Liver (tissue), 8 donors: ENCODE measurements at regions not wholly inside any gene's neighbourhood (a gene's known extent, or its start where the extent isn't known, plus 50 kb on each side); places are given as distances from the start of the nearest gene placed in this dataset.

Experiments
- DNase-seq: peaks from one replicate; pipeline ENCODE4 v3.0.0-alpha.2; 2017; ENCODE audit warnings: low spot score
- H3K27ac ChIP-seq, 2 donors: one replicate each; pipeline ENCODE4 v1.7.0; 2013; ENCODE audit warnings: inconsistent platforms in 2 of 2, low read length in 2 of 2, control low read depth in 1 of 2, low read depth in 1 of 2, mild to moderate bottlenecking in 1 of 2
- H3K27me3 ChIP-seq, 4 donors: one replicate each; pipeline versions ENCODE4 v1.6.1 to v1.7.0; 2013; ENCODE audit warnings: low read length in 3 of 4, inconsistent platforms in 1 of 4, mild to moderate bottlenecking in 1 of 4, moderate library complexity in 1 of 4; ENCODE audit not compliant: control insufficient read depth in 4 of 4, insufficient read depth in 4 of 4
- H3K36me3 ChIP-seq, 4 donors: one replicate each; pipeline versions ENCODE4 v1.6.1 to v1.7.0; 2013; ENCODE audit warnings: low read length in 3 of 4, mild to moderate bottlenecking in 3 of 4, low read depth in 1 of 4, moderate library complexity in 1 of 4; ENCODE audit not compliant: control insufficient read depth in 4 of 4, insufficient read depth in 3 of 4
- H3K4me1 ChIP-seq, 4 donors: one replicate each; pipeline versions ENCODE4 v1.6.1 to v1.7.0; 2013; ENCODE audit warnings: low read length in 3 of 4, mild to moderate bottlenecking in 3 of 4, moderate library complexity in 1 of 4; ENCODE audit not compliant: control insufficient read depth in 4 of 4, insufficient read depth in 4 of 4
- H3K4me3 ChIP-seq, 3 donors: one replicate each; pipeline versions ENCODE4 v1.6.1 to v1.7.0; 2013; ENCODE audit warnings: low read length in 3 of 3, control low read depth in 1 of 3, low read depth in 1 of 3, mild to moderate bottlenecking in 1 of 3
- H3K9ac ChIP-seq, 2 donors: one replicate each; pipeline ENCODE4 v1.7.0; 2013; ENCODE audit warnings: low read length in 2 of 2, mild to moderate bottlenecking in 2 of 2, moderate library complexity in 2 of 2, control low read depth in 1 of 2, low read depth in 1 of 2
- H3K9me3 ChIP-seq, 4 donors: one replicate each; pipeline versions ENCODE4 v1.6.1 to v1.7.0; 2013; ENCODE audit warnings: low read length in 3 of 4; ENCODE audit not compliant: control insufficient read depth in 4 of 4
- EGR1 ChIP-seq, 2 donors: IDR thresholded peaks; 2 replicates each; pipeline ENCODE4 v1.6.1; 2016 to 2018; ENCODE audit warnings: antibody characterized with exemption in 2 of 2, low read depth in 2 of 2
- FOXA1 ChIP-seq: IDR thresholded peaks from 2 replicates; pipeline ENCODE4 v1.6.1; 2016; ENCODE audit warnings: antibody characterized with exemption
- FOXA2 ChIP-seq: IDR thresholded peaks from 2 replicates; pipeline ENCODE4 v1.6.1; 2016; ENCODE audit warnings: antibody characterized with exemption
- GABPA ChIP-seq, 2 donors: IDR thresholded peaks in 1 of 2; conservative IDR thresholded peaks in 1 of 2; 2 replicates each; pipeline ENCODE4 v1.6.1; 2016; ENCODE audit warnings: antibody characterized with exemption in 2 of 2, mild to moderate bottlenecking in 1 of 2, moderate library complexity in 1 of 2
- HNF4A ChIP-seq, 2 donors: conservative IDR thresholded peaks; 2 replicates each; pipeline ENCODE4 v1.6.1; 2016; ENCODE audit warnings: antibody characterized with exemption in 2 of 2, mild to moderate bottlenecking in 2 of 2
- HNF4G ChIP-seq: IDR thresholded peaks from 2 replicates; pipeline ENCODE4 v1.6.1; 2016; ENCODE audit warnings: antibody characterized with exemption
- JUND ChIP-seq, 2 donors: IDR thresholded peaks; 2 replicates each; pipeline ENCODE4 v1.6.1; 2016; ENCODE audit warnings: antibody characterized with exemption in 2 of 2
- NR2F2 ChIP-seq: IDR thresholded peaks from 2 replicates; pipeline ENCODE4 v1.6.1; 2016; ENCODE audit warnings: antibody characterized with exemption
- RAD21 ChIP-seq, 2 donors: IDR thresholded peaks; 2 replicates each; pipeline ENCODE4 v1.6.1; 2016; ENCODE audit warnings: antibody characterized with exemption in 2 of 2, mild to moderate bottlenecking in 2 of 2
- RXRA ChIP-seq, 2 donors: IDR thresholded peaks; 2 replicates each; pipeline ENCODE4 v1.6.1; 2017 to 2018; ENCODE audit warnings: antibody characterized with exemption in 2 of 2, mild to moderate bottlenecking in 1 of 2
- SP1 ChIP-seq: IDR thresholded peaks from 2 replicates; pipeline ENCODE4 v1.6.1; 2018; ENCODE audit warnings: antibody characterized with exemption, mild to moderate bottlenecking
- TAF1 ChIP-seq: conservative IDR thresholded peaks from 2 replicates; pipeline ENCODE4 v1.6.1; 2016; ENCODE audit warnings: antibody characterized with exemption, mild to moderate bottlenecking
- YY1 ChIP-seq: IDR thresholded peaks from 2 replicates; pipeline ENCODE4 v1.6.1; 2016; ENCODE audit warnings: antibody characterized with exemption, mild to moderate bottlenecking
- WGBS: extraction: QIAGEN DNeasy Blood & Tissue Kit; methylation state at CpG from one replicate; pipeline ENCODE4 v1.1.7; 2013; 5-methylcytosine and 5-hydroxymethylcytosine counted together
- TF ChIP-seq, protein P1 (sequence below): IDR thresholded peaks from 2 replicates; pipeline ENCODE4 v1.6.1; 2016; ENCODE audit warnings: antibody characterized with exemption
- TF ChIP-seq, protein P2 (sequence below): IDR thresholded peaks from 2 replicates; pipeline ENCODE4 v1.6.1; 2016; ENCODE audit warnings: antibody characterized with exemption
- TF ChIP-seq, protein P3 (sequence below): IDR thresholded peaks from 2 replicates; pipeline ENCODE4 v1.6.1; 2016; ENCODE audit warnings: antibody characterized with exemption, mild to moderate bottlenecking
- TF ChIP-seq, protein P4 (sequence below): fragments of 150-350 bp; IDR thresholded peaks from 2 replicates; pipeline ENCODE4 v1.5.1; 2017; ENCODE audit warnings: improper control_type of control experiment, low read depth, low read length; ENCODE audit not compliant: missing input control
- donor health status: healthy.
- donor health status: healthy.
- donor health status: healthy.
- donor health status: healthy.
- donor health status: healthy.

DNA sequence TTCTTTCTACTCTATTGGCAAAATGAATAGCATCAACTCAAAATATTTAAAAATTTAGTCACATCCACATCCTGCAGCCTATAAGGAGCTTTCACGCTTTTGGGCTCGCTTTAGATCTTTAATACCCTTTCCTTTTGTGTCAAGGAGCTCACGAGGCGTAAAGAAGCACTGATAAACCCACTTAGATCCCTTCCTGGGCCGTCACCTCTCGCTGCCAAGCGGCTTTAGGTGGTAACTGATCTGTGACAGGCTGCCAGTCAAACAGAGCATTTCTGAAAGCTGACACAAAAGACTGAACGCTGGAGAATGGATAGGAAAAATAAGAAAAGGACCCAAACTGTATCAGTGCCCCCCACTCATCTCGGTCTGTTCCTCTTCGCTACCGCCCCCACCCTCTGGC is 385.7 kb upstream of the MMS22L start:
- DNase-seq: no peak
- Histone ChIP-seq H3K36me3 (no peaks in the 10 kb centered on the region), H3K27ac (no peak overlapping the region), H3K4me3 (no peak overlapping the region), H3K9ac (no peak overlapping the region), H3K9me3 (no peaks in the 10 kb centered on the region), H3K27me3 (no peaks in the 10 kb centered on the region), H3K4me1 (no peaks in the 10 kb centered on the region)
- 19% methylated on average over 11 of the region's 11 CpGs for WGBS
- TF ChIP-seq, protein P1, sequence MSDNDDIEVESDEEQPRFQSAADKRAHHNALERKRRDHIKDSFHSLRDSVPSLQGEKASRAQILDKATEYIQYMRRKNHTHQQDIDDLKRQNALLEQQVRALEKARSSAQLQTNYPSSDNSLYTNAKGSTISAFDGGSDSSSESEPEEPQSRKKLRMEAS: no peak
- no peak for TF ChIP-seq YY1
- TF ChIP-seq, protein P2, sequence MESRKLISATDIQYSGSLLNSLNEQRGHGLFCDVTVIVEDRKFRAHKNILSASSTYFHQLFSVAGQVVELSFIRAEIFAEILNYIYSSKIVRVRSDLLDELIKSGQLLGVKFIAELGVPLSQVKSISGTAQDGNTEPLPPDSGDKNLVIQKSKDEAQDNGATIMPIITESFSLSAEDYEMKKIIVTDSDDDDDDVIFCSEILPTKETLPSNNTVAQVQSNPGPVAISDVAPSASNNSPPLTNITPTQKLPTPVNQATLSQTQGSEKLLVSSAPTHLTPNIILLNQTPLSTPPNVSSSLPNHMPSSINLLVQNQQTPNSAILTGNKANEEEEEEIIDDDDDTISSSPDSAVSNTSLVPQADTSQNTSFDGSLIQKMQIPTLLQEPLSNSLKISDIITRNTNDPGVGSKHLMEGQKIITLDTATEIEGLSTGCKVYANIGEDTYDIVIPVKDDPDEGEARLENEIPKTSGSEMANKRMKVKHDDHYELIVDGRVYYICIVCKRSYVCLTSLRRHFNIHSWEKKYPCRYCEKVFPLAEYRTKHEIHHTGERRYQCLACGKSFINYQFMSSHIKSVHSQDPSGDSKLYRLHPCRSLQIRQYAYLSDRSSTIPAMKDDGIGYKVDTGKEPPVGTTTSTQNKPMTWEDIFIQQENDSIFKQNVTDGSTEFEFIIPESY: no peak
- no peak for TF ChIP-seq HNF4G
- TF ChIP-seq, protein P3, sequence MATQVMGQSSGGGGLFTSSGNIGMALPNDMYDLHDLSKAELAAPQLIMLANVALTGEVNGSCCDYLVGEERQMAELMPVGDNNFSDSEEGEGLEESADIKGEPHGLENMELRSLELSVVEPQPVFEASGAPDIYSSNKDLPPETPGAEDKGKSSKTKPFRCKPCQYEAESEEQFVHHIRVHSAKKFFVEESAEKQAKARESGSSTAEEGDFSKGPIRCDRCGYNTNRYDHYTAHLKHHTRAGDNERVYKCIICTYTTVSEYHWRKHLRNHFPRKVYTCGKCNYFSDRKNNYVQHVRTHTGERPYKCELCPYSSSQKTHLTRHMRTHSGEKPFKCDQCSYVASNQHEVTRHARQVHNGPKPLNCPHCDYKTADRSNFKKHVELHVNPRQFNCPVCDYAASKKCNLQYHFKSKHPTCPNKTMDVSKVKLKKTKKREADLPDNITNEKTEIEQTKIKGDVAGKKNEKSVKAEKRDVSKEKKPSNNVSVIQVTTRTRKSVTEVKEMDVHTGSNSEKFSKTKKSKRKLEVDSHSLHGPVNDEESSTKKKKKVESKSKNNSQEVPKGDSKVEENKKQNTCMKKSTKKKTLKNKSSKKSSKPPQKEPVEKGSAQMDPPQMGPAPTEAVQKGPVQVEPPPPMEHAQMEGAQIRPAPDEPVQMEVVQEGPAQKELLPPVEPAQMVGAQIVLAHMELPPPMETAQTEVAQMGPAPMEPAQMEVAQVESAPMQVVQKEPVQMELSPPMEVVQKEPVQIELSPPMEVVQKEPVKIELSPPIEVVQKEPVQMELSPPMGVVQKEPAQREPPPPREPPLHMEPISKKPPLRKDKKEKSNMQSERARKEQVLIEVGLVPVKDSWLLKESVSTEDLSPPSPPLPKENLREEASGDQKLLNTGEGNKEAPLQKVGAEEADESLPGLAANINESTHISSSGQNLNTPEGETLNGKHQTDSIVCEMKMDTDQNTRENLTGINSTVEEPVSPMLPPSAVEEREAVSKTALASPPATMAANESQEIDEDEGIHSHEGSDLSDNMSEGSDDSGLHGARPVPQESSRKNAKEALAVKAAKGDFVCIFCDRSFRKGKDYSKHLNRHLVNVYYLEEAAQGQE: no peak
- no peak for TF ChIP-seq FOXA1
- no peak for TF ChIP-seq RXRA (IDR thresholded peaks at IDR 0.05)
- TF ChIP-seq TAF1: no peak
- TF ChIP-seq GABPA (IDR thresholded peaks at IDR 0.05 in 1 of 2, conservative IDR thresholded peaks at IDR 0.05 in 1 of 2): no peak
- no peak for TF ChIP-seq EGR1 (IDR thresholded peaks at IDR 0.05; ENCODE audit: low read depth in 2 of 2)
- no peak for TF ChIP-seq SP1
- no peak for TF ChIP-seq RAD21 (IDR thresholded peaks at IDR 0.05)
- no peak for TF ChIP-seq HNF4A (conservative IDR thresholded peaks at IDR 0.05)
- TF ChIP-seq, protein P4, sequence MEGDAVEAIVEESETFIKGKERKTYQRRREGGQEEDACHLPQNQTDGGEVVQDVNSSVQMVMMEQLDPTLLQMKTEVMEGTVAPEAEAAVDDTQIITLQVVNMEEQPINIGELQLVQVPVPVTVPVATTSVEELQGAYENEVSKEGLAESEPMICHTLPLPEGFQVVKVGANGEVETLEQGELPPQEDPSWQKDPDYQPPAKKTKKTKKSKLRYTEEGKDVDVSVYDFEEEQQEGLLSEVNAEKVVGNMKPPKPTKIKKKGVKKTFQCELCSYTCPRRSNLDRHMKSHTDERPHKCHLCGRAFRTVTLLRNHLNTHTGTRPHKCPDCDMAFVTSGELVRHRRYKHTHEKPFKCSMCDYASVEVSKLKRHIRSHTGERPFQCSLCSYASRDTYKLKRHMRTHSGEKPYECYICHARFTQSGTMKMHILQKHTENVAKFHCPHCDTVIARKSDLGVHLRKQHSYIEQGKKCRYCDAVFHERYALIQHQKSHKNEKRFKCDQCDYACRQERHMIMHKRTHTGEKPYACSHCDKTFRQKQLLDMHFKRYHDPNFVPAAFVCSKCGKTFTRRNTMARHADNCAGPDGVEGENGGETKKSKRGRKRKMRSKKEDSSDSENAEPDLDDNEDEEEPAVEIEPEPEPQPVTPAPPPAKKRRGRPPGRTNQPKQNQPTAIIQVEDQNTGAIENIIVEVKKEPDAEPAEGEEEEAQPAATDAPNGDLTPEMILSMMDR: no peak
- no peak for TF ChIP-seq NR2F2
- no peak for TF ChIP-seq JUND (IDR thresholded peaks at IDR 0.05)
- TF ChIP-seq FOXA2: no peak
